Activated T-cell treated with anti-CD3 and anti-CD28 coated beads for 24 hours (primary cell): ENCODE measurements at regions not wholly inside any gene's neighbourhood (a gene's known extent, or its start where the extent isn't known, plus 50 kb on each side); places are given as distances from the start of the nearest gene placed in this dataset.
"Not testable (repeated sequence)": the region's sequence is repeated elsewhere in the genome, so short reads cannot be mapped to it uniquely, and the experiment has no call there.

Experiments used
- DNase-seq: peaks from one replicate; pipeline ENCODE4 v3.0.0-alpha.2; 2020; ENCODE audit warnings: low read depth

DNA sequence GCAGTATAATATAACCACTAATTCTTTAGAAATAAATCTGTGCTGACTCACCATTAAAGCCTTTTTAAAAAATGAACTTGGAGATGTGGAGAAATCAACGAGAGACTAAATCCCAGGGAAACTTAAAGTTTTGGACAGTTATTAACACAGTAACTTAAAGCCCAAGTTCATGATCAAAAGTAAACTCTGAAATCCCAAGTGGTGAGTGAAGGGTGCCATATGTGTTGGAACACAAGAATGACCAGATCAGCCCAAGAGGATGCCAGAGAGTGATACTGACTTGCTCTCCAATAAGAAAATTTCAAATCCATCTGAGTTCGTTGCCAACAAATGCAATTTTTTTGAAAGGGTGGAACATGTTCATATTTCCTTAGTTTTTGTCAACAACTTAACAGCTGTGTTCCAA is 838.1 kb upstream of the ACVR2A start:
- DNase-seq: no peak

DNA sequence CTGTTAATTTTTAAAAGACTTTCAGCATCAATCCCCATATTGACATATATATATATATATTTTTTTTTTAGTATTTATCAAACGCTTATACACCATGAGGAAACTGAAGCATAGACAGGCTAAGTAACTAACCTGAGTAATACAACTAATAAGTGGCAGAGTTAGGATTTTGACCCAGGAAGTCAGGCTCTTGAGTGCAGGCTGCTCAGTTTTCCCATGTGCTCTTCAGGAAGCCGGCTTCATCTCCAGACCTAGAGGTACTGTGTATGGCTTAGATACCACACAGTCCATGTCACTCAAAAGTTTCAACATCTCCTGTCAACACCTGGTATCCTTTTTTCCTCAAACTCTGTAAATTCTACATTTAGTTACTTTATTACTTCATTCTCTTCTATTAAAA is 841.7 kb upstream of the ACVR2A start:
- DNase-seq: no peak

GRCh38 chr2:147002256-147002655 is 842.6 kb upstream of the ACVR2A start:
- no peak for DNase-seq

DNA sequence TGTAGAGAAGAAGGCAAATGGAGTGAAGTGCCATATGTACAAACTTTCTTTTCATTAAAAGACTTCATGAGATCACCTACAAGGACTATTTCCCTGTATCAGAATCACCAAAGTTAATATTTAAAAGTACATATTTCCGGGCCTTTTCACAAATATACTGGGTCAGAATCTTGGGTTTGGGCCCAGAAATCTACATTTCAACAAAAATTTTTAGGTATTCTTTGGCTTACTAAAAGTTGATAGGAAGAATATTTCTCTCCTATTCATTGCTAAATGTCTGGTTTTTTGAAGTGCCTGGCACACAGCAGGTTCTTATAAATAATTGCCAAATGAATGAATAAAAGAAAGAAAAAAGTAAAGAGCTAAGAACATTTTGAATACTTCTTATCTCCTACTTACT is 843.8 kb upstream of the ACVR2A start:
- DNase-seq: no peak

DNA sequence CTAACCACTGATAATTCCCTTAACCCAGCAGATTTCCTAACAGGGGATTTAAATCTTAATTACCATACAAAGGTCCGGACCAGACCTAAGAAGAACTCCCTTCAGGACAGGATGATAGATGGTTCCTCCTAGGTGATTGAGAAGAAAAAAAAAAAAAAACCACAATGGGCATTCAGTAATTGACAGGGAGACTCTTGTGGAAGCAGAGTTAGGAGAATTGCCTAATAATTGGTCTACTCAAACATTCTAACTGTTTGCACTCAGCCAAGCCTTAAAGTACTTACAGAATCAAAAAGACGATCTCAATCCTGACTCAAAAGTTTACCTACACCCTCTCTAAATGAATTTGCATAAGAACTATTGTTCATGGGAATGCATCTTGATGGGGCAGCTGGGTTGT is 844.7 kb upstream of the ACVR2A start:
- not testable (repeated sequence) for DNase-seq

DNA sequence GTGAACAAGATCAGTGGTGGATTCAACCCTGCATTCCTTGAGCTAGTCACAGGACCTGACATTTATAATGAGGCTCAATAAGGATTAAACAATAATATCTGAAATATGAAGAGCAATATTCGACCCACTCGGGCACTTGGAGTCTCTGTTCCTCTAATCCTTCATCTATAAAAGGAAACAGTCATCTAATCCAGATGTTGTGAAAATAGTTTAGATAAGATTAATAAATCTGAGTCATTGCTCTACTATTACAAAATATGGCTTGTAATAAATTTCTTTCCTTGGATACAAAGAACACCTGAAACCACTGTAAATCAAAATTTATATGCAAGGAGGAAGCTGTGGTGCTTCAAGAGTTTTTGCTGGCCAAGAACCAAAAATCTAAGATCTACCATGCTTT is 846.9 kb upstream of the ACVR2A start:
- no peak for DNase-seq

- no peak for DNase-seq
Observed at GRCh38 chr2:146997488-146997887, 847.3 kb upstream of the ACVR2A start.

GRCh38 chr2:146994246-146994645 is 850.6 kb upstream of the ACVR2A start:
- DNase-seq: no peak

DNA sequence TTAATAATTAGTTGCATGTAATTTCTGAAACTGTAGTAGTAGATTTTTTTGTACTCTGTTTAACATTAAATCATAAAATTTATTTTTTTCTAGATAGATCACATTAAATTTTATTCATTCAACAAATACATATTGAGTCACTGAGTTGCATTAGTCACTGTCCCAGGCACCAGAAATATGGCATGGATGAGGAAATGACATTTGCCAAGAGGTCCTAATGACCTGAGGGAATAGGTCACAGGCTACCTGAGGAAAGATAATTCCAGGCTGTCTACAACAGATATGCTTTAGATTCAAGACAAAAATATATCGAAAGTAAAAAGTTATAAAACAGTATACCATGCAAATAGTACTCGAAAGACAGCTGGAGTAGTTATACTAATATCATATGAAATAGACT is 852.4 kb upstream of the ACVR2A start:
- no peak for DNase-seq

DNA sequence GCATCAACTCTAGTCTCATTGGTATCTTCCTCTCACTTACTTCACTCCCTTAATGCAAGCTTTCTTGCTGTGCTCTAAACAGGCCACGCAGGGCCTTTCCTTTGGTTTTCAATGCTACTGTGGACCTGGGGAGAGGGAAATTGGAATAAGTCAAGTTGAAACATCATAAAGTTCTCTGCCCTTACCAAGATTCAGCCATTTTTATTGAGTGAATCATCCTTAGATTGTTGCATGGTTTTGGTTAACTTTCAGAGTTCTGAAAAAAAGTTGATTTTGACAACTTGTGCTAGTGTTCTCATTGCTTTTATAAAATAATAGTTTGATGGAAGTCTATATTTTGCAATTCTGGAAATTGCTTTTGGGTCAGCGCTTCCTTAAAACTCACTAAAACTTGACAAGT is 852.8 kb upstream of the ACVR2A start:
- DNase-seq: no peak

DNA sequence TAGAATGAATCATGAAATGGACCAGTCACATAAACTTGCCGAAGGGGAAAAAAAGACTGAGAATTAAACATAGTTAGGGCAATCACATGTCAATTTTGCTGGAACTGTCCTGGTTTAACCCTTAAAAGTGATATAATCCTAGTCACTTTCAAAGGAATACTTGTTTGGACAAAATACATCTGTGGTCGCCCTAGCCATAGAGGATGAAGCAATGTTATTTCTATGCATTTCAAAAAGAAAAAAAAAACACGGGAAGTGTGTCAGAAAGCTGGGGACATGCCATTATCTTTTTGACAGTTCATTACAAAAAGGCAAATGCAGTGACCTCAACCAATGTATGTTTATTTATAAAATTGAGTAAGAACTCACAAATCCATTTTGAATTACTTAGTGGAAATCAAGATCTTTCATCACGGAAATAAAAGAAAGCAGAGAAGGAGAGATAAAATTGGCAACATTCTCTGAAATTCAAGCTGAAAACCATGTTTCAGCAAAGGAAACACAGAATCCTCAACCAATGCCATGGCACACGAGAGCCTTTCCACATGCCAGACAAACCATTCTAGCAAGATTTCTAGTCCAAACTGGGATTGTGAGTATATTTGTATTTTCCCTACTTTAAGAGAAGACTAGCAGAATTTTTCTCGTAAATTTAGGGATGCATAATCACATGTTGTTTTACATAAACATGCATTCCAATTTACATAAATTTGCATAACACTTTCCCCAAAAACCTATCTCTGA is 854.3 kb upstream of the ACVR2A start:
- DNase-seq: no peak

- DNase-seq: no peak
Observed at GRCh38 chr2:146989741-146990140, 855.1 kb upstream of the ACVR2A start.

GRCh38 chr2:146987996-146988395 is 856.8 kb upstream of the ACVR2A start:
- DNase-seq: no peak

GRCh38 chr2:146986161-146986560 is 858.7 kb upstream of the ACVR2A start:
- DNase-seq: no peak

DNA sequence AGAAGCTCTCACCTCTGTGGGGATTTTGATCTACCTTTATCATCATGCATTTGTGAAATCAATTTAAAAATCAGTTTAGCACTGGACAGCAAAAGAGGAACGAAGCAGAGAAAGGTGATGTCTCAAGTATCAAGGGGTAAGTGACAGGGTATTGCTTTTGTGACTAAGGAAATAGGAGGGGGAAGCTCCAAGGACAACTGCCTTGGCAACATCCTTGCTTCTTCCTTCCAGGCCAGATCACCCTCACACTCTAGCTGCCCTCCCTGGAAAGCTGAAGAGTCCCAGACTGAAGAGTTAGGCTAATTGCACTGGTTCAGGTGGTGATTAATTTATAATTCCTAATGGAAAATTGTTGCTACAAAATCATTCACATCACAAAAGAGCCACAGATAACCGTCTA is 859.1 kb upstream of the ACVR2A start:
- no peak for DNase-seq

DNA sequence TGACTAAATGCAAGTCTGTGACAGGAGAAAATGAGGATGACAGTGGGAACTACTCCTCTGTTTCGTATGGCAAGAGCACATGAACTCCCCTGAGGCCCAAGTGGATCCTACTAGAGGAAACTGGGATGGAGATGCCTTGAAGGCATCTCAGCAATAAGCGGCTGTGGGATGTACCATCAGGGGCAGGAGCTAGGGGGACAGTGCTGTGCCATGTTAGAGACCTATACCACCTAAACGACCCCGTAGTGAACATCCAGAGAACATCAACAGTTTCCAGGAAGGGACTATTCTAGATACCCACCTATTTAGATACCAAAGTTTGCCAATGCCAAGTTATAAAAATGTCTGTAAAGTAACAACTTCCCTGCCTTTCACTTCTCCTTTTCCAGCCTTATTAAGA is 860.8 kb upstream of the ACVR2A start:
- DNase-seq: no peak

GRCh38 chr2:146982393-146982846 is 862.4 kb upstream of the ACVR2A start:
- no peak for DNase-seq

DNA sequence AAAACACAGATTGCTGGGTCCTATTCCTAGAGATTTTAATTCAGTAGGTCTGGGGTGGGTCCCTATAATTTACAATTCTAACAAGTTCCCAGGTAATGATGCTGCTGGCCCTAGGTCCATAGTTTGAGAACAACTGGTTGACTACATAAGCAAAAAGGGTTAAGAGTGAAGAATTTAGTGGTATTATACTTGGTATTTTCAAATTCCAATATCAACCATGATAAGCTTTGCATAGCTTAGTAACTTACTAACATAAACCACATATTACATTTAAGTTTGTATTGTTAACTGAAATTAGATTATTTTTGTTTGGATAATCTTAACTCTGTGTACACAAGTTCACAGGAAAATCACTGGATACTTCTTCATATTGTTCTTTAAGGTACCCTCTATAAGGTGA is 862.9 kb upstream of the ACVR2A start:
- no peak for DNase-seq

- no peak for DNase-seq
Observed at GRCh38 chr2:146979746-146980145, 865.1 kb upstream of the ACVR2A start.

DNA sequence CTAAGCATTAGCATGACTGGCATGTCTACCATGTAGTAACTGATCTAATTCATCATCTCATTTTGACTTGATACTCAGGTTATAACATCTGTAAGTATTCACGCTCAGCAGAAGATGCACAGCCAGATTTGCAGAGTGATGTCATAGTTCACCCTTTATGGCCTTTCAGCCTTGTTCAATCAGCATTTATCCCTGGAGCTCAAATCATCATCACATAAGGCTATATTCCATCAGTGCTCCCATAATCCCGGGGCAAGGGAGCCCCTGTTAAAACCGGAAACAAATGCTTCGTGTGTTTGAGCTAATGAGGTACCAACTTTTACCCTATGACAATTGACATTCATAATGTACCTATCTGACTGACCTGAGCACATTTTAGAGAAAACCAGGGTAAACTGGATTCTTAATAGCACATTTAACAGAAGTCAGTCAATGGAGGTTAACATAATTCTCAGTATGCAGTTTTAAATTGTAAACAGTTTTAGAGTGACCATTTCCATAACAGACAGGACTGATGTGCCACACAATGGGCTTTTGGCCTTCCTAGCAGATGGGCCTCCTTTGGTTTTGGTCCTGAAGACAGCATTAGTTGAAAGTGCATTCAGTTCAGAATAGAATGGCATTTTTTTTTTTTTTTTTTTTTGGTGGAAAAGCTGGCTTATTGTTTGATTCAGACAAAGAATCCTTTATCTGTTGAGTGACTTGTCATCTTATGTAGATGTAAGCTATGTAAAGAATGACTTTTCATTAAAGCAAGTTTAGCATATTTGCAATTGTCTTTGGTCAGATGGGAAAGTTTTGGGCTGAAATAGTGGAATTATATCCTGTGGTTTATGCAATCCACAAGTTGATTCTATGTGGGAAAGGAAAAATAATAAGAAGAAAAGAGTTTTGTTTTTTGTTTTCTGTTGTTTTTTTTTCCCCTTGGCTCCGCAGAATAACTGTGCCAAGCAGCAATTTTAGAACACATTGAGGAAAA is 866.0 kb upstream of the ACVR2A start:
- DNase-seq: no peak

- not testable (repeated sequence) for DNase-seq
Observed at GRCh38 chr2:146970981-146971380, 873.8 kb upstream of the ACVR2A start.

DNA sequence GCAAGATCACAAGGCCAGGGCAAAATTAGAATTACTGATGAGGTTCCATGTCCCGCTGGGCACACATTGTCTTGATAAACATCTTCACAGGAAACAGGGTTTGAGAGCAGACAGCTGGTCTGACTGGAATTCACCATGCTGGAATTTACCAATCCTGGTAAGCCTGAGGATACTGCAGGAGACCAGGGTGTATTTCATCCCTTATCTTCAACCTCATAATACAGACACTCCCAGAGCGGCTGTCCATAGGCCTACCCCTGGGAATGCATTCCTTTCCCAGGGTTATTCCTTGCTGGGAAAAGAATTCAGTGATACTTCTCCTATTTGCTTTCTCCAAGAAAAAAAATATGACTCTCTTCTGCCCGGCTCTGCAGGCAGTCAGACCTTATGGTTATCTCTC is 875.1 kb upstream of the ACVR2A start:
- not testable (repeated sequence) for DNase-seq

GRCh38 chr2:146964494-146964893 is 880.3 kb upstream of the ACVR2A start:
- DNase-seq: no peak
